ENCODE measurements at regions not wholly inside any gene's neighbourhood (a gene's known extent, or its start where the extent isn't known, plus 50 kb on each side); places are given as distances from the start of the nearest gene placed in this dataset.
"Not testable (repeated sequence)": the region's sequence is repeated elsewhere in the genome, so short reads cannot be mapped to it uniquely, and the experiment has no call there.

DNA sequence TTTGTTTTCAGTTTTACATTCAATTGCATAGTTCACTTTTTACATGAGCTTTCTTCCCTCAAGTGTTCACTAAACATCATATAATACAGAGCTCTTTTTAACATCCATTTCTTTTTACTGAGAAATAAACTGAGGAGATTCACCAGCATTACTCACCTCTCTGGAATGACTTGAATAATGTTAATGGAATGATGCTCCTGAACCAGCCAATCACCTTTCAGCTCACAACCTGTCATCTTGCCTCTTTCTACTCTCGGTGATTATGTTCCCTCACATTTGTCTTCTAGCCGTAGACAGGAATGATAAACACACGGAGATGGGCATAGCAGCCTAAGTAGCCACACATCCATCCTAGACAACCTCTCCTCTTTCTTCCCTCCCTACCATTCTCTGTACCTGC lies 301.7 kb downstream of the PAX3 start:
- no peak for TF ChIP-seq POLR2AphosphoS5 (IDR thresholded peaks at IDR 0.05; ENCODE audit: low read depth)
- TF ChIP-seq, protein P1, sequence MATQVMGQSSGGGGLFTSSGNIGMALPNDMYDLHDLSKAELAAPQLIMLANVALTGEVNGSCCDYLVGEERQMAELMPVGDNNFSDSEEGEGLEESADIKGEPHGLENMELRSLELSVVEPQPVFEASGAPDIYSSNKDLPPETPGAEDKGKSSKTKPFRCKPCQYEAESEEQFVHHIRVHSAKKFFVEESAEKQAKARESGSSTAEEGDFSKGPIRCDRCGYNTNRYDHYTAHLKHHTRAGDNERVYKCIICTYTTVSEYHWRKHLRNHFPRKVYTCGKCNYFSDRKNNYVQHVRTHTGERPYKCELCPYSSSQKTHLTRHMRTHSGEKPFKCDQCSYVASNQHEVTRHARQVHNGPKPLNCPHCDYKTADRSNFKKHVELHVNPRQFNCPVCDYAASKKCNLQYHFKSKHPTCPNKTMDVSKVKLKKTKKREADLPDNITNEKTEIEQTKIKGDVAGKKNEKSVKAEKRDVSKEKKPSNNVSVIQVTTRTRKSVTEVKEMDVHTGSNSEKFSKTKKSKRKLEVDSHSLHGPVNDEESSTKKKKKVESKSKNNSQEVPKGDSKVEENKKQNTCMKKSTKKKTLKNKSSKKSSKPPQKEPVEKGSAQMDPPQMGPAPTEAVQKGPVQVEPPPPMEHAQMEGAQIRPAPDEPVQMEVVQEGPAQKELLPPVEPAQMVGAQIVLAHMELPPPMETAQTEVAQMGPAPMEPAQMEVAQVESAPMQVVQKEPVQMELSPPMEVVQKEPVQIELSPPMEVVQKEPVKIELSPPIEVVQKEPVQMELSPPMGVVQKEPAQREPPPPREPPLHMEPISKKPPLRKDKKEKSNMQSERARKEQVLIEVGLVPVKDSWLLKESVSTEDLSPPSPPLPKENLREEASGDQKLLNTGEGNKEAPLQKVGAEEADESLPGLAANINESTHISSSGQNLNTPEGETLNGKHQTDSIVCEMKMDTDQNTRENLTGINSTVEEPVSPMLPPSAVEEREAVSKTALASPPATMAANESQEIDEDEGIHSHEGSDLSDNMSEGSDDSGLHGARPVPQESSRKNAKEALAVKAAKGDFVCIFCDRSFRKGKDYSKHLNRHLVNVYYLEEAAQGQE (IDR thresholded peaks at IDR 0.05; ENCODE audit: insufficient replicate concordance, low read depth), result no peak
- TF ChIP-seq SPI1 (IDR thresholded peaks at IDR 0.05; ENCODE audit: borderline replicate concordance, low read depth), result no peak
- TF ChIP-seq GABPA (IDR thresholded peaks at IDR 0.05; ENCODE audit: low read depth), result no peak
- TF ChIP-seq, protein P2, sequence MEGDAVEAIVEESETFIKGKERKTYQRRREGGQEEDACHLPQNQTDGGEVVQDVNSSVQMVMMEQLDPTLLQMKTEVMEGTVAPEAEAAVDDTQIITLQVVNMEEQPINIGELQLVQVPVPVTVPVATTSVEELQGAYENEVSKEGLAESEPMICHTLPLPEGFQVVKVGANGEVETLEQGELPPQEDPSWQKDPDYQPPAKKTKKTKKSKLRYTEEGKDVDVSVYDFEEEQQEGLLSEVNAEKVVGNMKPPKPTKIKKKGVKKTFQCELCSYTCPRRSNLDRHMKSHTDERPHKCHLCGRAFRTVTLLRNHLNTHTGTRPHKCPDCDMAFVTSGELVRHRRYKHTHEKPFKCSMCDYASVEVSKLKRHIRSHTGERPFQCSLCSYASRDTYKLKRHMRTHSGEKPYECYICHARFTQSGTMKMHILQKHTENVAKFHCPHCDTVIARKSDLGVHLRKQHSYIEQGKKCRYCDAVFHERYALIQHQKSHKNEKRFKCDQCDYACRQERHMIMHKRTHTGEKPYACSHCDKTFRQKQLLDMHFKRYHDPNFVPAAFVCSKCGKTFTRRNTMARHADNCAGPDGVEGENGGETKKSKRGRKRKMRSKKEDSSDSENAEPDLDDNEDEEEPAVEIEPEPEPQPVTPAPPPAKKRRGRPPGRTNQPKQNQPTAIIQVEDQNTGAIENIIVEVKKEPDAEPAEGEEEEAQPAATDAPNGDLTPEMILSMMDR (IDR thresholded peaks at IDR 0.05; ENCODE audit: insufficient read depth, low read length), result no peak
- no peak for DNase-seq (ENCODE audit: low read depth in 1 of 2, low spot score in 1 of 2)
- Histone ChIP-seq H3K4me3 (replicated peaks; ENCODE audit: insufficient read depth, low read length) (no peak overlapping the region), H3K27me3 (ENCODE audit: insufficient read depth, poor library complexity, severe bottlenecking) (no peaks in the 10 kb centered on the region), H3K27ac (replicated peaks) (no peak overlapping the region)

DNA sequence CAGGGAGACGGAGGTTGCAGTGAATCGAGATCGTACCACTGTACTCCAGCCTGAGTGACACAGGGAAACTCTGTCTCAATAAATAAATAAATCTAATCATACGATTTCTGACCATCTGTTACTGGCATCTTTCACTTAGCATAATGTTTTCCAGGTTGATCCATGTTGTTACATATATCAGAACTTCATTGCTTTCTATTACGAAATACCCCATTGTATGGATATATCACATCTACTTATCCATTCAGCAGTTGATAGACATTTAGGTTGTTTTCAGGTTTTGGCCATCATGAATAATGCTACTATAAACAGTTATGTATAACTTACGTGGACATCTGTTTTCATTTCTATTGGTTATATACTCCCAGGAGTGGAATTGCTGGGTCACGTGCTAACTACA lies 303.9 kb downstream of the PAX3 start:
- Histone ChIP-seq H3K27me3 (ENCODE audit: insufficient read depth, poor library complexity, severe bottlenecking) (no peaks in the 10 kb centered on the region), H3K27ac (replicated peaks) (no peak overlapping the region), H3K4me3 (replicated peaks; ENCODE audit: insufficient read depth, low read length) (no peak overlapping the region)
- DNase-seq (ENCODE audit: low read depth in 1 of 2, low spot score in 1 of 2), result no peak
- TF ChIP-seq, protein P1 (IDR thresholded peaks at IDR 0.05; ENCODE audit: insufficient replicate concordance, low read depth), result no peak
- TF ChIP-seq, protein P2 (IDR thresholded peaks at IDR 0.05; ENCODE audit: insufficient read depth, low read length), result no peak

DNA sequence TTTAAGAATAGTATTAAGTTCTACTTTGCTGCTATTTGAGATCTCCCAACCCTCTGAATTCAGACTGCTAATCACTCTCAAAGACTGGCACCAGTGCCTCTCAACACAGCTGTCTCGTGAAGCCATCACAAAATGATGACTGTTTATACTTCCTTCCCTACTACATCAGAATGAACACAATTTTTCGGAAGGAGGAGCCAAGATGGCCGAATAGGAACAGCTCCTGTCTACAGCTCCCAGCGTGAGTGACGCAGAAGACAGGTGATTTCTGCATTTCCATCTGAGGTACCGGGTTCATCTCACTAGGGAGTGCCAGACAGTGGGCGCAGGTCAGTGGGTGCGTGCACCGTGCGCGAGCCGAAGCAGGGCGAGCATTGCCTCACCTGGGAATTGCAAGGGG lies 314.4 kb downstream of the PAX3 start:
- DNase-seq (ENCODE audit: low read depth in 1 of 2, low spot score in 1 of 2); H3K27me3 ChIP-seq (ENCODE audit: insufficient read depth, poor library complexity, severe bottlenecking); H3K27ac ChIP-seq (replicated peaks); H3K4me3 ChIP-seq (replicated peaks; ENCODE audit: insufficient read depth, low read length): not testable (repeated sequence)

DNA sequence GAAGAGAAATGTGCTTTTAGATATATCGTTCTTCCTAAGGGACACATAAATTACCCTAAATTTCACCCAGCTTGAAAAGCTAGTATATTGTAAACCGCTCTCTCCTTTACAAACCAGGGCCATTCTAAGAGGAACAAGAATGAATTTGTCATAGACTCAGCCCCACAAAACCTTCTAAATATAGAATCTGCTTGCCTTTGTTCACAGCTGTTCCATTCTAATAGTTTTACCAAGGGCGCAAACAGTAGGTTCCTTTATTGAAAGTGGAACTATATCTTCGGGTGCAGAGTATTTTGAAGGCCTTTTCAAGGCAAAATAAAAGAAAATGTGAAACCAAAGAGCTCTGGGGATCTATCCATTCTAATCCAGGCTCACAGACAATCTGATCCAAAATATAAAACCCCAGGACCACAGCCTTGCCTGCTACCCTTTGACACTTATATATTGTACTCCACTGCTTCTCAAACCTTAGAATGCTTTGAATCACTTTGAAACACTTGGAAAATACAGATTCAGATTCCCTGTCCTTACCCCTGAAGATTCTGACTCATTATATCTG lies 316.8 kb downstream of the PAX3 start:
- TF ChIP-seq SPI1 (IDR thresholded peaks at IDR 0.05; ENCODE audit: borderline replicate concordance, low read depth), result no peak
- no peak for TF ChIP-seq GABPA (IDR thresholded peaks at IDR 0.05; ENCODE audit: low read depth)
- H3K4me3 ChIP-seq (replicated peaks; ENCODE audit: insufficient read depth, low read length), result no peak overlapping the region
- no peak for DNase-seq (ENCODE audit: low read depth in 1 of 2, low spot score in 1 of 2)
- H3K27me3 ChIP-seq (ENCODE audit: insufficient read depth, poor library complexity, severe bottlenecking), result no peaks in the 10 kb centered on the region
- no peak overlapping the region for H3K27ac ChIP-seq (replicated peaks)

DNA sequence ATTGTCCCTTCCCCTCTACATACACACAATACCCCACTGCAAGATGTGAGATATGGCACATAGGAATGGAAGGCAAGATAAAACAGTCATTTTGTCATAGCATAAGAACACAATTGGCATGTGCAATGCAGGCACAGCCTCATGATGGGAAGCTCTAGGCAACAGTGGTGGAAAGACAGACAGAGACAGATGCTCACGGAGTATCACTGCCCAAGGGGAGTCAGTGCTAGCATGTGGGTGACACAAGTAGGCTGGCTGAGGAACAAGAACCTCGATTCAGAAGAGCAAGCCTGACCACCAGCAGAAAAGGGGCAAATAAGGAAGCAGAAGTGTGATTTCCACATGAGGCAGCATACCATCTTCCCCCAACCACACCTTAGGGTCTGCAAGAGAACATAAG lies 323.6 kb downstream of the PAX3 start:
- TF ChIP-seq, protein P2 (IDR thresholded peaks at IDR 0.05; ENCODE audit: insufficient read depth, low read length), result no peak
- TF ChIP-seq, protein P1 (IDR thresholded peaks at IDR 0.05; ENCODE audit: insufficient replicate concordance, low read depth), result no peak
- TF ChIP-seq GABPA (IDR thresholded peaks at IDR 0.05; ENCODE audit: low read depth) (no peak), SPI1 (IDR thresholded peaks at IDR 0.05; ENCODE audit: borderline replicate concordance, low read depth) (no peak), POLR2AphosphoS5 (IDR thresholded peaks at IDR 0.05; ENCODE audit: low read depth) (no peak)
- Histone ChIP-seq H3K27ac (replicated peaks) (no peak overlapping the region), H3K4me3 (replicated peaks; ENCODE audit: insufficient read depth, low read length) (no peak overlapping the region), H3K27me3 (ENCODE audit: insufficient read depth, poor library complexity, severe bottlenecking) (no peaks in the 10 kb centered on the region)
- no peak for DNase-seq (ENCODE audit: low read depth in 1 of 2, low spot score in 1 of 2)
